ENCODE measurements at regions not wholly inside any gene's neighbourhood (a gene's known extent, or its start where the extent isn't known, plus 50 kb on each side); places are given as distances from the start of the nearest gene placed in this dataset.
"Not testable (repeated sequence)": the region's sequence is repeated elsewhere in the genome, so short reads cannot be mapped to it uniquely, and the experiment has no call there.

DNA sequence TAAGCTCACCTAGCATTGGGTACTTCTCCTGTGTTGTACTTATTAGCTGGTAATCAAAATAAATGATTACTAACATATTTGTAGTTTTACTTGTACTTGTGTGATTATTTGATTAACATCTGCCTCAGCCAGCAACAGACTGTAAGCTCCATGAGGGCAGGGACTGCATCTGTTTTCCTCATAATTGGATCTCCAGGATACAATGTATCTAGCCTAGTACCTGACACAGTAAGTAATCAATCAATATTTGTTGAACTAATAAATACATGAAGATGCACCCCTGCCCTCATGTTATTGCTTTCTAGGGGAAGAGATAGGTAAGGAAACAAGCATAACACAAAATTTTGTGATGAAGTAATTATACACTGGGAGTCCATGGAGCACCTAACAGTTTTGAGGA lies 101.5 kb downstream of the TENT5C start:
- no peak for DNase-seq

DNA sequence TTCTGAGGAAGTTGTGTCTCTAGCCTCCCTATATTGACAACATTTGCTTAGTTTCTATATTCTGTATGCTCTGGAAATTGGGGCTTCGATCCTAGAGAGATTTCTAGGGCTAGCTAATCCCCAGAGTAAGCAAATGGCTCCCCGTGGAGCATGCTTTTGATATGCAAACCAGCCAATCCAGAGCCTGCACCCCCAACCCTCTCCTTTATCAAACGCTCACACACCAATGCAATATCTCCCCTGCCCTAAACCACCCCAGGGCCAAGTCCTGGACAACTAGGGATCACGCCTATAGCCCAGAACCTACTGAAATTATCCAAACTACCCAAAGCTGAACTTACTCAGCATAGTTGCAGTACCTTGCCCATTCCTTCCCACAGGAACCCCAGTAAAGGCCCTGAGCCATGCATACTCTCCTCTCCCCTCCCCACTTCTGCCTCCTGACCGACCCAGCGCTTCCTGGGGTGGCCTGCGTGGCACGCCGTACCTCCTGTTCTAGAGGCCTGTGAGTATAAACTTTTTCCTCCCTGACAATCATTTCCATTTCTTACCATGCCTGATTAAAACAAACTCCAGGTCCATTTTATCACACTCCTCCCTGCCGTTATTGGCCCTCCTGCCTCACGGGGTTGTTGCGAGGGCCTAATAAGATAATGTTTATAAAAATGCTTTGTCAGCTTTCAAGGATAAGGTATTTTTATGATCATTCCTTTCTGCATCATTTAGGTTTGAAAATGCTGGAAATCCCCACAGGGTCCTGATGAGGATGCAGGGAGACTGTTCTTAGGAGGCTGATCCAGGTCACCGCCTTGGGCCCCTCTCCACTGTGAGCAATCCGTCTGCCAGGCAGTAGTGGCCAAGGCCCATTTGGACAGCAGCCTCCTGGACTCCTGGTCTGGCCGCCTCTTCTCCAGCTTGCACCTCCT lies 102.7 kb downstream of the TENT5C start:
- peak in 1 of 3 donors; percentile 81 for DNase-seq

DNA sequence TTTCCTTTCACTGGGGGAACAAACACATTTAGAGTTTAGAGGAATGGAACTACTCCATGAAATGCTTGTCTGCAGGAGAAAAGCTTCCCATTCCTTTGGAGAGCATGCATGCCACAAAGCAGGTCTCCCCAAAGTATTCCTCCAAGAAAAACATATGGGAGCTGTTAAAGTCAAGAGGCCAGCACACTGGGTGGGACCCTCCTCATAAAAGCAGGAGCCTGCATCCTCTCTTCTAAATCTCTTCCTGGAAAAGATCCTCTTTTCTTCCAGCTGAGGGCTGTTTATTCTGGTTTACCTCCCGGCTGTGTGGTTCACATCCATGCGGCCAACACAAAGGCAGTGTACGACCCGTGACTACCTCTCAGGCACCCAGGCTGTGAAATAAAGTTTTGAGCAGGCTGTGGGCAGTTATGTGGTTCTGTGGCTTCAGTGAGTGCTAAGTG lies 103.4 kb downstream of the TENT5C start:
- DNase-seq = peak in 2 of 3 donors; percentile 63 to 77

DNA sequence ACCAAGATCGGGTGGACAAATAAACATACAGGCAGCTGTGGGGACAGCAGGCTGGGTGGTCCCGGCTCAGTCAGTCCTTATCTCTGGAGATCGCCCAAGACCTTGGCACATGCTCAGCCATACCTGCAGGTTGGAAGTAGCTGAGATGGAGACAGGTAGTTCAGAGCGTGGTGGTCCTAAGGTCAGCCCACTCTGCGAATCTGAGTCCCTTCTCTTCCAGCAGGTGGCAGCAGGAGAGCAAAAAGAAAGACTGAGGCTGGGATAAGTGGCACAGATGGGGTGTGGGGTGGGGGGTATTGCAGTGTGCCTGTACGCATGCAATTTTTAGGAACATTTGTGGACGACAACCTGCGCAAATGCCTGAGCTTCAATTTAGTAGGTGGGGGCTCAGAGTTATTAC lies 104.9 kb downstream of the TENT5C start:
- DNase-seq = no peak

DNA sequence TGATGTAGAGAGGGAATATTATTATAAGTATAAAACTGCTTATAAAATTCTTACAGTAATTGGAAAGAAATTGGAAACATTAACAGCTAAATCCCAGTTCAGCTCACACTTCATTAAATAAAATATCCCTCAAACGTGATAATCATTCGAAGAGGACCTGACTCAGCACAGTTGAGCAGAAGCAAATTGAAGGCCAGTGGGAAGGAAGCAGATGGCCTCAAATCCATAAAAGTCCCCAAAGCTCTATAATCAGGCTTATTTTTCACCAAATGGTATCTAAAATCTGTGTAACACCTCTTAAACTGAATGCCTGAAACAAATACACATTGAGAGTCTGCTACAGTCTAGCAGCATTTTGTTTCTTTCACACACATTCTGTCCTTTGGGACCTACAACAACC lies 106.8 kb downstream of the TENT5C start:
- no peak for DNase-seq

DNA sequence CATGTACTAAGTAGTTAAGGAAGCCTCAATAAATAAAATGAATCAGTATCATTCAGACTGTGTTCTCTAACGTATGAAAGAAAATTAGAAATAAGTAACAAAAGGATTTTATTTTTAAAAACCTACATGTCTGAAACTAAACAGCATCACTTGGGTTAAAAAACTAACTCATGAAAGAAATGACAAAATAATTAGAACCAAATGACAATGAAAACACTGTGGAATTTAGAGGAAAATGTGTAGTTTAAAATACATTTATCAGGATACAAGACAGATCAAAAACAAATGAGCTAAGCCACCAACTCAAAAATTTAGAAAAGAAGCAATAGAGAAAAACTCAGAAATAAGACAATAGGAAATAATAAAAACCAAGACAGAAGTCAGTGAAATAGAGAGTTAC lies 108.7 kb downstream of the TENT5C start:
- DNase-seq = peak in 1 of 3 donors; percentile 32

DNA sequence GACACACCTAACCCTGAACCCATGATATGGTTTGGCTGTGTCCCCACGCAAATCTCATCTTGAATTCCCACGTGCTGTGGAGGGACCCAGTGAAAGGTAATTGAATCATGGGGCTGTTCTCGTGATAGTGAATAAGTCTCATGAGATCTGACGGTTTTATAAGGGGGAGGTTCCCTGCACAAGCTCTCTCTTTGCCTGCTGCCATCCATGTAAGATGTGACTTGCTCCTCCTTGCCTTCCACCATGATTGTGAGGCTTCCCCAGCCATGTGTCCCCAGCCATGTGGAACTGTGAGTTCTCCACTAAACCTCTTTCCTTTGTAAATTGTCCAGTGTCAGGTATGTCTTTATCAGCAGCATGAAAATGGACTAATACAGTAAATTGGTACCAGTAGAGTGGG lies 110.2 kb downstream of the TENT5C start:
- not testable (repeated sequence) for DNase-seq

DNA sequence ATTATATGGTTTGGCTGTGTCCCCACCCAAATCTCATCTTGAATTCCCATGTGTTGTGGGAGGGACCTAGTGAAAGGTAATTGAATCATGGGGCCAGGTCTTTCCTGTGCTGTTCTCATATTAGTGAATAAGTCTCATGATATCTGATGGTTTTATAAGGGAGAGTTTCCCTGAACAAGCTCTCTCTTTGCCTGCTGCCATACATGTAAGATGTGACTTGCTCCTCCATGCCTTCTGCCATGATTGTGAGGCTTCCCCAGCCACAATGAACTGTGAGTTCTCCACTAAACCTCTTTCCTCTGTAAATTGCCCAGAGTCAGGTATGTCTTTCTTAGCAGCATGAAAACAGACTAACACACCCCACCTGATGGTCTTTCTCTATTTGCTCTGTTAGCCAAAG lies 112.1 kb downstream of the TENT5C start:
- DNase-seq = not testable (repeated sequence)

DNA sequence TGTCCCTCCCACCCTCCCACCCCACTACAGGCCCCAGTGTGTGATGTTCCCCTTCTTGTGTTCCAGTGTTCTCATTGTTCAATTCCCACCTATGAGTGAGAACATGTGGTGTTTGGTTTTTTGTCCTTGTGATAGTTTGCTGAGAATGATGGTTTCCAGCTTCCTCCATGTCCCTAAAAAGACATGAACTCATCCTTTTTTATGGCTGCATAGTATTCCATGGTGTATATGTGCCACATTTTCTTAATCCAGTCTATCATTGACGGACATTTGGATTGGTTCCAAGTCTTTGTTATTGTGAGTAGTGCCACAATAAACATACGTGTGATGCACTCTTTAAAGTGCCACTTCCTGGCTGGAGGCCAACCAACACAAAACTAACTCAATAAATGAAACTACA lies 112.7 kb downstream of the TENT5C start:
- DNase-seq = not testable (repeated sequence)

DNA sequence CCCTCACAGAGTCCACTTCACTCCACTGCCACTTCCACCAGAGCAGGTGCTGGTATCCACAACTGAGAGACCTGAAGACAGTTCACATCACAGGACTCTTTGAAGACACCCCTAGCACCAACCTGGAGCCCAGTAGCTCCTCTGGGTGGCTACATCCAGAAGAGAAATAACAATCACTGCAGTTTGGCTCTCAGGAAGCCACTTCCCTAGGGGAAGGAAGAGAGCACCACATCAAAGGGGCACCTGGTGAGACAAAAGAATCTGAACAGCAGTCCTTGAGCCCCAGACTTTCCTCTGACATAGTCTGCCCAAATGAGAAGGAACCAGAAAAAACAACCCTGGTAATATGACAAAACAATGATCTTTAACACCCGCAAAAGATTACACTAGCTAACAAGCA lies 113.2 kb downstream of the TENT5C start:
- no peak for DNase-seq

DNA sequence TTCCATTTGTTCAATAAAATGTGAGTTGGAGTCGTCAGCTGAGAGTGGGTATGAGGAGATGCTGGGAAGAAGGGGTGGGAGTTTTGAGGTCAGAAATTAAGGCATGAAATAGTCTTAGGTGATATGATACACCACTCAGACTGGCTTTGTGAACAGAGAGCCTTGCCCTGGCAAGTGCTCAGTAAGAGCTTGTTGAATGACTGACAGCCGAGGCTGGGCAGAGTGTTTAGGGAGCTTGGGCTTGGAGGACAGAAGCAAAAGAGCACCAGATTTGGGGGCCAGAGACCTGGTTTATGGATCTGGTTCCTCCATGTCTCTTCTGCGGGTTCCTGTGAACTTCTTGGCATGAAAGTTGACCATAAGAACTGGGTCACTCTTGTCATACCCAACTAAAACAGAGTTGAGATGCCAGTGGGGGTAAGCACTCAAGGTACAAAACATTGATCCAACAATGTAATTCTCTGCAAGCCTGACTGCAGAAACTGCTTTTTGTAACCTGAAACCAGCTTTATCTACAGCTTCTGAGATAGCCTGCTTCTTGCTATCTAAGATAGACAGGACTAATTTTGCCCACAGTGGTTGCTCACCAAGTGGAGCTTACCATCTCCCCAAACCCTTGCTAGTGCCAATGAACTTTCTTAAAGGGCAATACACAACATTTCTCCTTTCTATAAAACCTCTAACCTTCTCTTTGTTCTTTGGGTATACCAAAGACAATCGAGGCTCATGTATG lies 126.4 kb downstream of the TENT5C start:
- DNase-seq = no peak

DNA sequence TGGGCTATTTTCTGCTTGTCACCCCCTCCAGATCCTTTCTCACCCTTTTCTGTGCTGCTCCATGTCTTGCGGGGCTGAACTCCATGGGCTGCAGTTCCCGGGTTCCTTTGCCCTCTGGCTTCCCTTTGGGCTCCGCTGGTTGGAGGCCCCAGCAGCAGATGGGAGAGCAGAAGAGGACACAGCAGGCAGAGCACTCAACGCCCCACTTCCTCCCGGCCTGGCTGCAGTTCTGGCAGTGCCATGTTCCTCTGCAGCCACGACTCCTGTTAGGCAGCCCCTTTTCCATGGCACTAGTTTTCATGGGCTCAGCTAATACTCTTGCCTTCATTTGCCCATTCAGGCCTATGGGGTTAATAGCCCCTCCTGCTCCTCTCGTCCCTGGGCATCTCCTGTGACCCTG lies 127.1 kb downstream of the TENT5C start:
- DNase-seq = no peak

DNA sequence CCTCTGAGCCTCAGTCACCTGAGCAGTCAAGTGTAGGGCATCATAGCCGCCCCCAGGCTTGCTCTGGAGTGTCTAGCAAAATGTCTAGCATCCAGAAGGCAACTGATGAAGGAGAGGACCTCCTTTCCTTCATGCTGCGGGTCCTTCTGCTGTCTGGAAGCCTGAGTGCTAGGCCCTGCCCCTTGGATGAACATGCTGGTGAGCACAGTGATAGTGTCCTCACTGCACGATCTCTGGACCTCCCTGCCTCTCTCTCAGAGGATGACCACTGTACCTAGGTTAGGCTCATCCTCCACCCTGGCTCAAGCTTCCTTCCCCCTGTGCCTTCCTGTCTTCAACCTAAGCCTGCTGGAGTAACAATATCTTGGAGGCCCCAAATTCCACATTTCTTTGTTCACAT lies 128.6 kb downstream of the TENT5C start:
- DNase-seq = no peak

DNA sequence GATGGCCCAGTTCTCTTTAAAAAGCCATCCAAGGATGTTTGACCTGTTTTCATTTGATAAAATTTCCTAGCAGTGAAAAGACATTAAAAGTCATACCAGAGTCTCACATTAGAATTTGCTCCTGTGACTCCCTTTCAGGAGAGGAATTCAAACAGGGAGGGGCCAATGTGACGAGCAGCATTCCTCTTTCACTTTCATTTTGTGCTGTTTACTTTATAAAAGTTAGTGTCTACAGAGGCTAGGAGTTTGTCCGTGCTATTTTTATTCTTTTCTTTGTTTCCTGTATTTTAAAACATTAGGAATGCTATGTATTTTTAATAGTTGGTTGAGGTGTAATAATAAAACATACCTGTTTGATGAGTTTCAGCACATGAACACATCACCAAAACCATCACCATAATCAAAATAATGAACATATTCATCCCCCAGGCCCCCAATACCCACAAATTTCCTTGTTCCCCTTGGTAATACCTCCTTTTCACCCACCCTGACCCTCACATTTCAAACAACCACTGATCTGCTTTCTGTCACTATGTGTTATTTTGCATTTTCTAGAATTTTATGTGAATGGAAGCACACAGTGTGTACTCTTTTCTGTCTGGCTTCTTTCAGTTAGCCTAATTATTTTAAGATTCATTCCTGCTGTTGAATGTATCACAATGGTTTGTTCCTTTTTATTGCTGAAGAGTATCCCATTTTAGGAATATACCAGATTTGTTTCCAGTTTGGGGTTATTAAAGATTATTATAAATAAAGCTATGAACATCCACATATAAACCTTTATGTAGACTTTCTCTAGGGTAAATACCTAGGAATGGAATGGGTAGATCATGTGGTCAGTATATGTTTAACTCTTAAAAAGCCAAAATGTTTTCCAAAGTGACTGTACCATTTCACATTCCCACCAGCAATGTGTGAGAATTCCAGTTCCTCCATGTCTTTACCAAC lies 129.5 kb downstream of the TENT5C start:
- peak in 2 of 3 donors; percentile 34 to 69 for DNase-seq

DNA sequence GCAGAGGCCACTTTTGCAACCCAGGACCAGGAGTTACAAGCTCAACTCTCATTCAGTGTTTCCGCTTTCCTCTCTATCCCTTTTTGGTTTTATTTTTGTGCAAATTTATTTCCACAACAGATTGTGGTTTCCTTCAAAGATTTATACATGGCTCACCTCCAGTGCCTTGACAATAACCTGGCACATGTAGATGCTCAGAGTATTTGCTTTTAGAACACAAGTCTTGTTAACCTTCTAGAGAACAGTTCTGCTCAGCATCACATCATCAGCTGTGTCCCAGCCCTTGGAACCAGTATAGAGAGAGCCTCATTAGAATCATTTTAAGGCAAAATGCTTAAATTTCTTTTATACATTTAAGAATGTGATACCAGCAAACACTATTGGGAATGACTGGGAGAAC lies 133.7 kb downstream of the TENT5C start:
- DNase-seq = no peak

DNA sequence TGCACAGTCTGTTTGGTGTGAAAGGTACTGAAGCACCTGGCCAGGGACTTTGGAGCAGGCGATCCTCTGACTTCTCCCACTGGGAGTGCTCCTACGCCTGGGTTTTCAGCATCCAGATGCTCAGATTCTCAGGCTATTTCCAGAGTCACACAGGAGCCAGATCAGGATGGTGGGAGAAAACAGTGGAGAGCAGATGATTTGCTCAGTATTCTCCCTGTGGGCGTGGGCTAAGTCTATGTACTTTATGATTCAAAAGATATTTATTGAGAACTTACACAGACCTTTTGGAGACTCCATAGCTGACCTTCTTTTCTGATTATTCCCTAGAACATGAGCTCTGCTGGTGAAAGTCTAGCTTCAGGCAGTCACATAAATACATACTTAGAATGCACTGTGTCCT lies 134.6 kb downstream of the TENT5C start:
- peak in 1 of 3 donors; percentile 45 for DNase-seq

DNA sequence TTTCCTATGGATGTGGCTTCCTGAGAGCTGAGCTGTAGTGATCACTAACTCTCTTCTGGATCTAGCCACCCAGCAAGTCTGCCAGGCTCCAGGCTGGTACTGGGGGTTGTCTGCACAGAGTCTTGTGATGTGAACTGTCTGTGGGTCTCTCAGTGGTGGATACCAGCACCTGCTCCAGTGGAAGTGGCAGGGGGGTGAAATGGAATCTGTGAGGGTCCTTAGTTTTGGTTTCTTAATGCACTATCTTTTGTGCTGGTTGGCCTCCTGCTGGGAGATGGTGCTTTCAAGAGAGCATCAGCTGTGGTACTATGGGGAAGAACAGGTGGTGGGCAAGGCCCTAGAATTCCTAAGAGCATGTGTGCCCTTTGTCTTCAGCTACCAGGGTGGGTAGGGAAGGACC lies 140.7 kb downstream of the TENT5C start:
- DNase-seq = not testable (repeated sequence)

DNA sequence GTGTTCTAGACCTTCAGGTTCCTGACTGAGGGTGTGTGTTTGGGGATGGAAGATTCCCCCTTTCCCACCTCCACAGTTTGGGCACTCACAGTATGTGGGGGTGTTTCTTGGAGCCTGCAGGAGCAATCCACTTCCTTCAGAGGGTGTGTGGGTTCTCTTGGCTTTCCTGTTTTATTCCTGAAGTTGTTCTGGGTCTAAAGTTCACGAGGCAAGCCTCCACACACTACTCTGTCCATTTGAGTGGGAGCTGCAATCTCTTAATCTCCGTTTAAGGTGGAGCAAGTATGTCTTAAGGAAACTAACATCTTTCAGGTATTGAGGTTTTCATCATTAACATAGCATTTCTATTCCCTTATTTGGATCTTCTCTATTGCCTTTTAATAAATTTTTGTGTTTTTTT lies 141.8 kb downstream of the TENT5C start:
- no peak for DNase-seq

DNA sequence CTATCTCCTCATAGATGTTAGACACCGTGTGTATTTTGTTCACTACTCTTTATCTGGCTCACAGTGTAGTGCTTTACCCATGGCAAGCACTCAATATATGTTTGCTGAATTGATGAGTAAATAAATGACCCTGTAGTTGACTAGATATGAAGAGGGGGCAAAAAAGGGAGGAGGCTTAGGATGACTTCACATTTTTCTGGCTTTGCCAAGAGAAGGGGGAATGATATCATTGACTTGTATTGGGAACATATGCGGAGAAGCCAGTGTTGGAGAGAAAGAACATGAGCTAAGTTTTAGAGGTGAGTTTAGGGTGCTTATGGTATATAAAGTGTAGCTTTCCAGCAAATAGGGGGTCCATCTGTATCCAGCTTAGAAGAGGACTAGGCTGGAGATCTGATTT lies 145.5 kb downstream of the TENT5C start:
- peak in 1 of 3 donors; percentile 37 for DNase-seq

DNA sequence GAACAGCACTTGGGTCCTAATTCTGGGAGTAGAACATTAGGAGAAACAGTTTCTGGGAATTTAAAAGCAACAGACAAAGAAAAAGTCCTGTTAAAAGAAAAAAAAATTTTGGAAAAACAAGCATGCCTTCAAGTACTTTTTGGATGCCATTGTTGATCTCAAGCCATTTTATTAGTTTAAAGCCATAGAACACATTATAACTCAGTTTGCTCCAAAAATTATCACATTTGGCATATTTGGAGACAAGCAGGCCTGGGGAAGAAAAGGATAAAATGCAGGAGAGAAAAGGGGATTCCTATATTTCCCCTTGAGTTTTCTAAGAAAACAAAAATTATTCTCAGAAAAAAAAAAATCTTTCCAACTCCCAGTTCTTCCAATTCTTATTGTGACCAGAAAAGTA lies 146.8 kb downstream of the TENT5C start:
- DNase-seq = no peak

DNA sequence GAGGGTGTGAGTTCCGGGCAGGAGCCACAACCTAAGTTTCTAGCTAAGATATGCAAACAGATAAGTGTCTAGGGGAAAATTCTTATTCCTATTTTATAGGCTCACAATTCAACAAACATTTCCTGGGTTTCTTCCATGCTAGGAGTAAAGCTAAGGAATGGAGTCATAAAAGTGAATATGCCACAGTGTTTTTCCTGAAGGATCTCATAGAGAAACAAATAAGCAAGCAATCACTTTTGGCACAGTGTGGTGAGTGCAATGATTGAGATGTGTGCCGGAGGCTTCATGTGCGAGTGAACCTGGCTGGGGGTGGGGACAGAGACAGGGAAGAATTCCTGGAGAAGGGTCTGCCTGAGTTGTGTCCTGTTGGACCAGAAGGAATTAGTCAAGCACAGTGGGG lies 147.4 kb downstream of the TENT5C start:
- no peak for DNase-seq

DNA sequence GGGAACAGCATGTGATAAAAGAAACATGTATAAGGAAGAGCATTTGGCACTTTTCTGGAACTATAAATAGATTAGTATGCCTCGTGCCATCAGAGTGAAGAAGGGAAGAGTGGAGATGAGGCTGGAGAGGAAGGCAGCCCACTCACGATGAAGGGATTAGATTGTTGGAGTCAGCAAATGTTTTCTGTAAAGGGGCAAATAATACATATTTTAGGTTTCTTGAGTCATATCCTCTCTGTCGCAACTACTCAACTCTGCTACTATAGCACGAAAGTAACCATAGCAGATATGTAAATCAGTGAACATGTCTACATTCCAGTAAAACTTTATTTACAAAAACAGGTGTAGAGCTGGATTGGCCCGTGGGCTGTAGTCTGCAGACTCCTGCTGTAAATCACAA lies 147.8 kb downstream of the TENT5C start:
- peak in 1 of 3 donors; percentile 33 for DNase-seq
